GM12878 (cell line): ENCODE measurements at regions not wholly inside any gene's neighbourhood (a gene's known extent, or its start where the extent isn't known, plus 50 kb on each side); places are given as distances from the start of the nearest gene placed in this dataset.

Experiments
- ATAC-seq: fragments of 200-7000 bp; cut with Tn5 transposase; 3 replicates; pipeline ENCODE4 v1.9.1; 2020; ENCODE audit warnings: mild to moderate bottlenecking, moderate library complexity
- BruUV-seq: library from RNA; stranded (reverse); fragments of 400-500 nt; replicated peaks from 2 replicates; lab custom pipeline; 2021; lab: Mats Ljungman, UMichigan
- CTCF ChIA-PET: fragments of 300-600 bp; sonication (Branson Sonifier 250); formaldehyde crosslinking; extraction: SDS; loops from one replicate; lab custom pipeline; 2021; ENCODE audit warnings: inconsistent platforms; lab: Yijun Ruan, JAX
- POLR2A ChIA-PET: fragments of 350-600 bp; formaldehyde crosslinking; extraction: SDS; loops from one replicate; lab custom pipeline; 2021; ENCODE audit warnings: inconsistent platforms; lab: Charles Lee
- RAD21 ChIA-PET: fragments of 300-600 bp; sonication (Branson Sonifier 250); formaldehyde crosslinking; loops from one replicate; lab custom pipeline; 2023; ENCODE audit warnings: antibody characterized with exemption; ENCODE audit not compliant: unreplicated experiment; lab: Charles Lee
- SMC1A ChIA-PET: fragments of 300-600 bp; sonication (Branson Sonifier 250); formaldehyde crosslinking; loops from one replicate; lab custom pipeline; 2023; ENCODE audit not compliant: unreplicated experiment, uncharacterized antibody; lab: Charles Lee
- DNase-seq: peaks from one replicate; pipeline ENCODE4 v3.0.0-alpha.2; 2011; ENCODE audit warnings: low read depth, low spot score
- FAIRE-seq: peaks from 3 replicates; lab custom pipeline; 2011; peaks lifted over from hg19 to GRCh38; lab: Jason Lieb, UNC
- H2AFZ ChIP-seq: 2 replicates; pipeline ENCODE4 v1.6.0; 2011; ENCODE audit warnings: low read depth, low read length, control low read depth; ENCODE audit not compliant: control insufficient read depth
- H3K27ac ChIP-seq: 2 replicates; pipeline ENCODE4 v1.5.1; 2011; ENCODE audit warnings: control low read depth; ENCODE audit not compliant: control insufficient read depth, insufficient read depth
- H3K27me3 ChIP-seq, 2 experiments: replicated peaks in 1 of 2; 2 replicates each; pipeline versions ENCODE4 v1.6.0 to v1.6.1; 2011; ENCODE audit warnings: low read length in 1 of 2; ENCODE audit not compliant: control insufficient read depth in 2 of 2, insufficient read depth in 2 of 2
- H3K36me3 ChIP-seq, 2 experiments: 2 replicates each; pipeline ENCODE4 v1.5.1; 2011; ENCODE audit warnings: low read length in 1 of 2; ENCODE audit not compliant: control insufficient read depth in 2 of 2, insufficient read depth in 2 of 2
- H3K4me1 ChIP-seq: 2 replicates; pipeline ENCODE4 v1.6.1; 2011; ENCODE audit warnings: mild to moderate bottlenecking, low read length, moderate library complexity, mixed read lengths; ENCODE audit not compliant: control insufficient read depth, insufficient read depth
- H3K4me2 ChIP-seq: 2 replicates; pipeline ENCODE4 v1.6.0; 2011; ENCODE audit warnings: control low read depth; ENCODE audit not compliant: control insufficient read depth, insufficient read depth
- H3K4me3 ChIP-seq: fragments of 200-600 bp; sonication (generic); 2 replicates; pipeline ENCODE4 v1.5.1; 2016
- H3K79me2 ChIP-seq: 2 replicates; pipeline ENCODE4 v1.6.0; 2011; ENCODE audit warnings: low read length; ENCODE audit not compliant: control insufficient read depth, insufficient read depth
- H3K9ac ChIP-seq: 2 replicates; pipeline ENCODE4 v1.8.0; 2011; ENCODE audit warnings: low read length, control low read depth, mixed read lengths; ENCODE audit not compliant: control insufficient read depth, insufficient read depth
- H3K9me3 ChIP-seq: replicated peaks from 3 replicates; pipeline ENCODE4 v1.5.1; 2011; ENCODE audit warnings: mild to moderate bottlenecking, low read length; ENCODE audit not compliant: control insufficient read depth, insufficient read depth
- H4K20me1 ChIP-seq: 2 replicates; pipeline ENCODE4 v1.6.0; 2011; ENCODE audit not compliant: control insufficient read depth, insufficient read depth
- BACH1 ChIP-seq: fragments of 450-650 bp; IDR thresholded peaks from 2 replicates; pipeline ENCODE4 v1.6.1; 2017; ENCODE audit warnings: mild to moderate bottlenecking, borderline replicate concordance
- CBX3 ChIP-seq: fragments of 200-600 bp; sonication (generic); IDR thresholded peaks from 2 replicates; pipeline ENCODE4 v1.6.1; 2016; ENCODE audit warnings: low read depth, borderline replicate concordance
- CBX5 ChIP-seq: sonication (generic); IDR thresholded peaks from 2 replicates; pipeline ENCODE4 v1.6.1; 2016; ENCODE audit warnings: low read depth, moderate library complexity, mild to moderate bottlenecking, inconsistent platforms
- CHD2 ChIP-seq: IDR thresholded peaks from 2 replicates; pipeline ENCODE4 v1.6.1; 2011; ENCODE audit warnings: low read depth, low read length, improper control_type of control experiment, borderline replicate concordance
- CHD4 ChIP-seq: fragments of 200-600 bp; sonication (generic); IDR thresholded peaks from 2 replicates; pipeline ENCODE4 v1.6.1; 2016; ENCODE audit warnings: mild to moderate bottlenecking
- ELK1 ChIP-seq: IDR thresholded peaks from 2 replicates; pipeline ENCODE4 v1.6.1; 2012; ENCODE audit warnings: low read depth, low read length, improper control_type of control experiment
- GABPA ChIP-seq: IDR thresholded peaks from 2 replicates; pipeline ENCODE4 v1.6.1; 2014; ENCODE audit warnings: antibody characterized with exemption, low read depth, mild to moderate bottlenecking, inconsistent platforms
- IRF3 ChIP-seq: fragments of 450-650 bp; IDR thresholded peaks from 2 replicates; pipeline ENCODE4 v1.6.1; 2014; ENCODE audit warnings: mild to moderate bottlenecking
- MTA2 ChIP-seq: fragments of 450-650 bp; IDR thresholded peaks from 2 replicates; pipeline ENCODE4 v1.6.1; 2016; ENCODE audit warnings: low read depth, mild to moderate bottlenecking, moderate library complexity
- NBN ChIP-seq: fragments of 450-650 bp; IDR thresholded peaks from 2 replicates; pipeline ENCODE4 v1.6.1; 2016
- NFYA ChIP-seq: IDR thresholded peaks from 2 replicates; pipeline ENCODE4 v1.6.1; 2011; ENCODE audit warnings: low read depth, mild to moderate bottlenecking, low read length, improper control_type of control experiment, borderline replicate concordance
- POLR2AphosphoS2 ChIP-seq: IDR thresholded peaks from 2 replicates; pipeline ENCODE4 v1.6.1; 2011; ENCODE audit warnings: low read depth, mild to moderate bottlenecking, low read length, improper control_type of control experiment, moderate library complexity
- SREBF1 ChIP-seq: IDR thresholded peaks from 2 replicates; pipeline ENCODE4 v1.6.1; 2012; ENCODE audit warnings: mild to moderate bottlenecking, low read length
- YY1 ChIP-seq: IDR thresholded peaks from 2 replicates; pipeline ENCODE4 v1.6.1; 2011; ENCODE audit warnings: low read depth, mild to moderate bottlenecking, low read length
- ZNF592 ChIP-seq: fragments of 450-650 bp; IDR thresholded peaks from 2 replicates; pipeline ENCODE4 v1.6.1; 2017; ENCODE audit warnings: mild to moderate bottlenecking, moderate library complexity
- ZZZ3 ChIP-seq: IDR thresholded peaks from 2 replicates; pipeline ENCODE4 v1.6.1; 2011; ENCODE audit warnings: low read depth; ENCODE audit not compliant: control insufficient read depth, insufficient read length
- WGBS: methylation state at CpG from one replicate; pipeline ENCODE4 v1.1.6; 2016; ENCODE audit warnings: low lambda C conversion rate; ENCODE audit not compliant: insufficient replicate concordance, insufficient coverage; ENCODE audit errors: missing lambda C conversion rate; 5-methylcytosine and 5-hydroxymethylcytosine counted together
- in situ Hi-C: fragments of 300-500 bp; cut with MboI; formaldehyde crosslinking; loops from 9 replicates; pipeline ENCODE4 v1.14.3; 2018; ENCODE audit warnings: mixed read lengths
- intact Hi-C: fragments of 100-400 bp; cut with micrococcal nuclease; formaldehyde crosslinking; loops from one replicate; pipeline ENCODE4 v1.14.2; 2022; ENCODE audit not compliant: unreplicated experiment

- H3K4me3 ChIP-seq: no peak overlapping the region
- no peaks in the 10 kb centered on the region for H3K9me3 ChIP-seq
- no peaks in the 10 kb centered on the region for H3K79me2 ChIP-seq
- FAIRE-seq: no peak
- CTCF ChIA-PET: interaction anchor here (0.7 to 3.1 kb wide), 11 partner anchors 9 to 1185 kb away, joined by 3 to 34 read pairs (median 5); no protein-coding TSS in a partner anchor
- SMC1A ChIA-PET: interaction anchor here (0.8 to 3.5 kb wide), 10 partner anchors 9 to 1179 kb away, joined by 3 to 14 read pairs (median 4); partner anchors contain the start of gene MLLT3
- ATAC-seq: no peak
- no peak overlapping the region for H3K9ac ChIP-seq
- WGBS: 51% methylated on average over 6 of the region's 6 CpGs
- DNase-seq: no peak
- H2AFZ ChIP-seq: no peak overlapping the region
- intact Hi-C loops: loop anchor here (2.0 to 5.0 kb wide), 5 partner anchors 71 to 1183 kb away; partner anchors contain the start of gene MLLT3
- POLR2A ChIA-PET: interaction anchor here (0.6 to 1.0 kb wide), 2 partner anchors 12 to 20 kb away, joined by 3 to 9 read pairs; no protein-coding TSS in a partner anchor
- RAD21 ChIA-PET: interaction anchor here (0.6 to 2.6 kb wide), 13 partner anchors 12 to 1184 kb away, joined by 3 to 14 read pairs (median 3); partner anchors contain the start of gene FOCAD
- in situ Hi-C loops: loop anchor here (5.0 to 10.0 kb wide), 4 partner anchors 427 to 1185 kb away; no protein-coding TSS in a partner anchor
- no peaks in the 10 kb centered on the region for H4K20me1 ChIP-seq
- no peaks in the 10 kb centered on the region; the same call in 1 of the 2 replicates for H3K4me1 ChIP-seq
- no peak overlapping the region for H3K27ac ChIP-seq
- no peak overlapping the region for H3K4me2 ChIP-seq
- TF ChIP-seq CHD4 (no peak), MTA2 (no peak), GABPA (no peak), BACH1 (no peak), ZNF592 (no peak), ELK1 (no peak), YY1 (no peak), NFYA (no peak), POLR2AphosphoS2 (no peak), ZZZ3 (no peak), CBX5 (no peak), SREBF1 (no peak), CHD2 (no peak), IRF3 (no peak), NBN (no peak), CBX3 (no peak)
- no peaks in the 10 kb centered on the region; a peak in 1 of 4 replicates for H3K27me3 ChIP-seq
- H3K36me3 ChIP-seq: no peaks in the 10 kb centered on the region
- BruUV-seq: no TSS peak
Observed at GRCh38 chr9:19927560-19927959, 138.7 kb upstream of the SLC24A2 start.
